Erythroblast (primary cell): ENCODE measurements at regions not wholly inside any gene's neighbourhood (a gene's known extent, or its start where the extent isn't known, plus 50 kb on each side); places are given as distances from the start of the nearest gene placed in this dataset.
"Not testable (repeated sequence)": the region's sequence is repeated elsewhere in the genome, so short reads cannot be mapped to it uniquely, and the experiment has no call there.

Experiments
- DNase-seq, 2 experiments: peaks; one replicate each; lab custom pipeline; 2025; lab: John Stamatoyannopoulos, UW
- GATA1 ChIP-seq: IDR thresholded peaks from 2 replicates; pipeline ENCODE4 v1.6.1; 2011; ENCODE audit warnings: low read depth, mild to moderate bottlenecking, control low read depth, low read length, moderate library complexity
- POLR2A ChIP-seq: IDR thresholded peaks from 2 replicates; pipeline ENCODE4 v1.6.1; 2011; ENCODE audit warnings: mild to moderate bottlenecking, low read length

GRCh38 chr6:4668271-4669179, 107.7 kb upstream of the CDYL start:
- no peak for TF ChIP-seq GATA1
- no peak for TF ChIP-seq POLR2A
- DNase-seq, result no peak

- TF ChIP-seq GATA1 (no peak), POLR2A (no peak)
- DNase-seq, result no peak
These were observed 108.6 kb upstream of the CDYL start for GRCh38 chr6:4667591-4667990.

GRCh38 chr6:4666886-4667513, 109.2 kb upstream of the CDYL start:
- no peak for TF ChIP-seq POLR2A
- DNase-seq, result no peak

- TF ChIP-seq GATA1 (no peak), POLR2A (no peak)
- no peak for DNase-seq
These were observed 110.5 kb upstream of the CDYL start for GRCh38 chr6:4665489-4666417.

GRCh38 chr6:4664911-4665310, 111.3 kb upstream of the CDYL start:
- TF ChIP-seq POLR2A (no peak), GATA1 (no peak)

GRCh38 chr6:4664117-4664626, 112.0 kb upstream of the CDYL start:
- no peak for TF ChIP-seq POLR2A
- TF ChIP-seq GATA1, result no peak
- DNase-seq, result no peak

More at GRCh38 chr6:4664911-4665310, 111.3 kb upstream of the CDYL start:
- DNase-seq, result no peak

- TF ChIP-seq GATA1 (no peak), POLR2A (no peak)
- no peak for DNase-seq
These were observed 113.3 kb upstream of the CDYL start for GRCh38 chr6:4662886-4663285.

- DNase-seq, result no peak
- no peak for TF ChIP-seq GATA1
- no peak for TF ChIP-seq POLR2A
These were observed 114.8 kb upstream of the CDYL start for GRCh38 chr6:4661391-4661790.

GRCh38 chr6:4660377-4661321, 115.6 kb upstream of the CDYL start:
- DNase-seq, result no peak
- TF ChIP-seq POLR2A (no peak), GATA1 (no peak)

GRCh38 chr6:4659719-4660118, 116.5 kb upstream of the CDYL start:
- DNase-seq, result not testable (repeated sequence)

- DNase-seq, result no peak
- TF ChIP-seq POLR2A (no peak), GATA1 (no peak)
These were observed 117.7 kb upstream of the CDYL start for GRCh38 chr6:4658486-4658885.

- DNase-seq, result no peak
- TF ChIP-seq POLR2A, result no peak
- TF ChIP-seq GATA1, result no peak
These were observed 120.1 kb upstream of the CDYL start for GRCh38 chr6:4656106-4656505.
